ENCODE measurements at regions not wholly inside any gene's neighbourhood (a gene's known extent, or its start where the extent isn't known, plus 50 kb on each side); places are given as distances from the start of the nearest gene placed in this dataset.

- FAIRE-seq (no peak), DNase-seq (ENCODE audit: insufficient read length, low spot score) (no peak)
Measured at GRCh38 chr12:60279221-60279620, 683.4 kb downstream of the SLC16A7 start.

- FAIRE-seq (no peak), DNase-seq (ENCODE audit: insufficient read length, low spot score) (no peak)
Measured at GRCh38 chr12:60281522-60281921, 685.7 kb downstream of the SLC16A7 start.

- no peak for DNase-seq (ENCODE audit: insufficient read length, low spot score)
- no peak for FAIRE-seq
Measured at GRCh38 chr12:60290532-60290931, 694.7 kb downstream of the SLC16A7 start.

GRCh38 chr12:60308366-60308991 is 712.6 kb downstream of the SLC16A7 start:
- no peak for FAIRE-seq

GRCh38 chr12:60311940-60312339 is 716.1 kb downstream of the SLC16A7 start:
- no peak for FAIRE-seq

More at GRCh38 chr12:60308366-60308991, 712.6 kb downstream of the SLC16A7 start:
- no peak for DNase-seq (ENCODE audit: insufficient read length, low spot score)

GRCh38 chr12:60317361-60317760 is 721.5 kb downstream of the SLC16A7 start:
- no peak for DNase-seq (ENCODE audit: insufficient read length, low spot score)

More at GRCh38 chr12:60311940-60312339, 716.1 kb downstream of the SLC16A7 start:
- no peak for DNase-seq (ENCODE audit: insufficient read length, low spot score)

GRCh38 chr12:60324746-60325145 is 728.9 kb downstream of the SLC16A7 start:
- no peak for DNase-seq (ENCODE audit: insufficient read length, low spot score)
- no peak for FAIRE-seq

More at GRCh38 chr12:60317361-60317760, 721.5 kb downstream of the SLC16A7 start:
- FAIRE-seq, result no peak

GRCh38 chr12:60333461-60333860 is 737.6 kb downstream of the SLC16A7 start:
- DNase-seq (ENCODE audit: insufficient read length, low spot score) (no peak), FAIRE-seq (no peak)

GRCh38 chr12:60335745-60336144 is 739.9 kb downstream of the SLC16A7 start:
- FAIRE-seq (no peak), DNase-seq (ENCODE audit: insufficient read length, low spot score) (peak; percentile 5)

- DNase-seq (ENCODE audit: insufficient read length, low spot score) (no peak), FAIRE-seq (no peak)
Measured at GRCh38 chr12:60337839-60338549, 742.2 kb downstream of the SLC16A7 start.

GRCh38 chr12:60345442-60345841 is 749.6 kb downstream of the SLC16A7 start:
- DNase-seq (ENCODE audit: insufficient read length, low spot score) (no peak), FAIRE-seq (no peak)

- no peak for DNase-seq (ENCODE audit: insufficient read length, low spot score)
- FAIRE-seq, result peak; percentile 13
Measured at GRCh38 chr12:60349232-60349978, 753.6 kb downstream of the SLC16A7 start.

GRCh38 chr12:60387356-60387755 is 791.5 kb downstream of the SLC16A7 start:
- no peak for FAIRE-seq
- no peak for DNase-seq (ENCODE audit: insufficient read length, low spot score)

GRCh38 chr12:60391051-60391450 is 795.2 kb downstream of the SLC16A7 start:
- FAIRE-seq, result no peak

GRCh38 chr12:60391791-60392190 is 796.0 kb downstream of the SLC16A7 start:
- FAIRE-seq, result no peak
- no peak for DNase-seq (ENCODE audit: insufficient read length, low spot score)

More at GRCh38 chr12:60391051-60391450, 795.2 kb downstream of the SLC16A7 start:
- DNase-seq (ENCODE audit: insufficient read length, low spot score), result no peak

GRCh38 chr12:60393093-60393492 is 797.3 kb downstream of the SLC16A7 start:
- no peak for FAIRE-seq
- DNase-seq (ENCODE audit: insufficient read length, low spot score), result no peak

- FAIRE-seq (no peak), DNase-seq (ENCODE audit: insufficient read length, low spot score) (peak; percentile 41)
Measured at GRCh38 chr12:60394665-60395064, 798.8 kb downstream of the SLC16A7 start.

- no peak for FAIRE-seq
- DNase-seq (ENCODE audit: insufficient read length, low spot score), result no peak
Measured at GRCh38 chr12:60398547-60398946, 802.7 kb downstream of the SLC16A7 start.

- no peak for DNase-seq (ENCODE audit: insufficient read length, low spot score)
- FAIRE-seq, result no peak
Measured at GRCh38 chr12:60399064-60399463, 803.2 kb downstream of the SLC16A7 start.

GRCh38 chr12:60402996-60403395 is 807.2 kb downstream of the SLC16A7 start:
- DNase-seq (ENCODE audit: insufficient read length, low spot score) (no peak), FAIRE-seq (no peak)

GRCh38 chr12:60415351-60415750 is 819.5 kb downstream of the SLC16A7 start:
- FAIRE-seq (no peak), DNase-seq (ENCODE audit: insufficient read length, low spot score) (no peak)

All from HTR-8/SVneo (cell line).